Panc1 (cell line): ENCODE measurements at regions not wholly inside any gene's neighbourhood (a gene's known extent, or its start where the extent isn't known, plus 50 kb on each side); places are given as distances from the start of the nearest gene placed in this dataset.

Experiments
- ATAC-seq: fragments of 200-7000 bp; cut with Tn5 transposase; 2 replicates; pipeline ENCODE4 v1.9.1; 2020; ENCODE audit warnings: mild to moderate bottlenecking, moderate library complexity
- BruUV-seq: library from RNA; stranded (reverse); fragments of 400-500 nt; replicated peaks from 2 replicates; lab custom pipeline; 2021; lab: Mats Ljungman, UMichigan
- CTCF ChIA-PET: fragments of 300-600 bp; sonication (Branson Sonifier 250); formaldehyde crosslinking; loops from one replicate; lab custom pipeline; 2022; ENCODE audit warnings: antibody characterized with exemption; lab: Charles Lee
- POLR2A ChIA-PET: fragments of 300-600 bp; sonication (Branson Sonifier 250); formaldehyde crosslinking; loops from one replicate; lab custom pipeline; 2022; ENCODE audit warnings: antibody characterized with exemption; lab: Charles Lee
- DNase-seq: peaks from one replicate; pipeline ENCODE4 v3.0.0-alpha.2; 2010; ENCODE audit warnings: low read depth, low spot score
- H3K27ac ChIP-seq: 2 replicates; pipeline ENCODE4 v1.5.1; 2011; ENCODE audit warnings: mild to moderate bottlenecking, low read length, inconsistent platforms
- H3K27me3 ChIP-seq: fragments of 200-500 bp; sonication (Bioruptor generic); 2 replicates; pipeline ENCODE4 v1.6.0; 2014; ENCODE audit warnings: low read length, inconsistent platforms; ENCODE audit not compliant: control insufficient read depth, insufficient read depth
- H3K36me3 ChIP-seq: fragments of 200-500 bp; sonication (Bioruptor generic); 2 replicates; pipeline ENCODE4 v1.5.1; 2014; ENCODE audit warnings: inconsistent platforms, mild to moderate bottlenecking, low read length, moderate library complexity; ENCODE audit not compliant: control insufficient read depth, insufficient read depth
- H3K4me1 ChIP-seq: 2 replicates; pipeline ENCODE4 v1.5.1; 2011; ENCODE audit warnings: inconsistent platforms, mild to moderate bottlenecking, low read length, moderate library complexity; ENCODE audit not compliant: control insufficient read depth, insufficient read depth
- H3K4me3 ChIP-seq, 2 experiments: 2 replicates each; pipeline ENCODE4 v1.5.1; 2011 to 2012; ENCODE audit warnings: low read depth in 2 of 2, low read length in 2 of 2, mild to moderate bottlenecking in 2 of 2, inconsistent platforms in 1 of 2, moderate library complexity in 1 of 2
- H3K9me3 ChIP-seq: fragments of 200-500 bp; sonication (Bioruptor generic); 2 replicates; pipeline ENCODE4 v1.5.1; 2014; ENCODE audit warnings: low read depth, mild to moderate bottlenecking, inconsistent platforms, low read length, moderate library complexity; ENCODE audit not compliant: control insufficient read depth, insufficient read depth
- CTCF ChIP-seq: fragments of 450-650 bp; IDR thresholded peaks from 2 replicates; pipeline ENCODE4 v1.5.1; 2017; ENCODE audit warnings: mild to moderate bottlenecking
- POLR2AphosphoS5 ChIP-seq: IDR thresholded peaks from 2 replicates; pipeline ENCODE4 v1.6.1; 2012; ENCODE audit warnings: mild to moderate bottlenecking, low read depth, low read length, moderate library complexity
- REST ChIP-seq, 2 experiments: IDR thresholded peaks; 2 replicates each; pipeline ENCODE4 v1.6.1; 2011 to 2012; ENCODE audit warnings: low read depth in 2 of 2, control low read depth in 1 of 2, low read length in 1 of 2, mild to moderate bottlenecking in 1 of 2, moderate library complexity in 1 of 2; ENCODE audit not compliant: insufficient read depth in 1 of 2
- SIN3A ChIP-seq: IDR thresholded peaks from 2 replicates; pipeline ENCODE4 v1.6.1; 2012; ENCODE audit warnings: low read depth, mild to moderate bottlenecking, low read length, moderate library complexity, borderline replicate concordance; ENCODE audit not compliant: insufficient read depth
- TCF7L2 ChIP-seq: IDR thresholded peaks from 2 replicates; pipeline ENCODE4 v1.6.1; 2011; ENCODE audit warnings: mild to moderate bottlenecking, low read depth, low read length, inconsistent platforms
- in situ Hi-C: cut with HindIII; loops from 2 replicates; pipeline ENCODE4 v1.10.0; 2016; ENCODE audit warnings: low sequenced_read_pairs, low pct_unique_long_range_greater_than_20kb
- intact Hi-C: fragments of 100-400 bp; cut with micrococcal nuclease; formaldehyde crosslinking; loops from one replicate; pipeline ENCODE4 v1.10.0; 2022; ENCODE audit not compliant: unreplicated experiment

- no peaks in the 10 kb centered on the region for H3K4me1 ChIP-seq
- no peaks in the 10 kb centered on the region for H3K27me3 ChIP-seq
- H3K9me3 ChIP-seq: no peaks in the 10 kb centered on the region
- no peaks in the 10 kb centered on the region for H3K36me3 ChIP-seq
- no peak overlapping the region for H3K27ac ChIP-seq
- ATAC-seq (no peak), DNase-seq (no peak)
- H3K4me3 ChIP-seq: no peak overlapping the region
- BruUV-seq: no TSS peak
- TF ChIP-seq CTCF: no peak
- TF ChIP-seq POLR2AphosphoS5: no peak
- TF ChIP-seq SIN3A: no peak
- no peak for TF ChIP-seq TCF7L2
- ChIA-PET CTCF (no interaction called here), POLR2A (no interaction called here)
- intact Hi-C loops (no loop called here), in situ Hi-C loops (no loop called here)
Measured at GRCh38 chr4:181659202-181659601, 584.0 kb upstream of the TENM3 start.

GRCh38 chr4:181659876-181660275 is 583.3 kb upstream of the TENM3 start:
- no peak for DNase-seq
- ATAC-seq: no peak
- in situ Hi-C loops (no loop called here), intact Hi-C loops (no loop called here)
- no peak overlapping the region for H3K27ac ChIP-seq
- H3K4me3 ChIP-seq: no peak overlapping the region
- POLR2A ChIA-PET: no interaction called here
- no peaks in the 10 kb centered on the region for H3K27me3 ChIP-seq
- CTCF ChIA-PET: no interaction called here
- H3K36me3 ChIP-seq: no peaks in the 10 kb centered on the region
- H3K4me1 ChIP-seq: no peaks in the 10 kb centered on the region
- H3K9me3 ChIP-seq: no peaks in the 10 kb centered on the region
- no TSS peak for BruUV-seq
- TF ChIP-seq POLR2AphosphoS5 (no peak), CTCF (no peak), SIN3A (no peak), REST (IDR thresholded peaks at IDR 0.05; ENCODE audit: insufficient read depth in 1 of 2, low read depth in 2 of 2, low read length in 1 of 2) (no peak), TCF7L2 (no peak)
